ENCODE measurements at regions not wholly inside any gene's neighbourhood (a gene's known extent, or its start where the extent isn't known, plus 50 kb on each side); places are given as distances from the start of the nearest gene placed in this dataset.

GRCh38 chr3:182404031-182404430, 389.3 kb upstream of the ATP11B start:
- POLR2A ChIA-PET, result no interaction called here
- CTCF ChIA-PET, result no interaction called here

DNA sequence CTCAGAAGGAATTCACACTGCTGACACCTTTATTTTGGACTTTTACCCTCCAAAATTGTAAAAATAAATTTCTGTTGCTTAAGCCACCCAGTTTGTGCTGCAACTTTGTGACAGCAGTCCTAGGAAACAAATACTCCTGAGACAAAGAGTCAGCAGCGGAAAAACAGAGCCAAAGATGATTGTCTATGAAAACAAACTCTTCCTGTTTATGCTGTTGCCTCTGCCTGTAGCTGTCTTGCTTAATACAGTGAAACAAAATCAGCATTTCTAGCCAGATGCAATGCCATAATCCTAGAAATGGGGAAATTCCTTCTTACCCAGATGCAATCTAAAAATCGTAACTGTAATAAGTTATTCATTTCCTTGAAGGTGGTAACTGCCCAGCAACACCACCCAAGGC, 387.5 kb upstream of the ATP11B start:
- Mint-ChIP-seq H3K27ac (ENCODE audit: unreplicated experiment) (no peak overlapping the region), H3K27me3 (ENCODE audit: insufficient read depth, unreplicated experiment) (no peaks in the 10 kb centered on the region), H3K36me3 (ENCODE audit: insufficient read depth, unreplicated experiment) (no peaks in the 10 kb centered on the region), H3K4me3 (ENCODE audit: unreplicated experiment) (no peak overlapping the region), H3K9me3 (ENCODE audit: unreplicated experiment) (no peaks in the 10 kb centered on the region), H3K4me1 (ENCODE audit: low read depth, unreplicated experiment) (no peaks in the 10 kb centered on the region)
- Histone ChIP-seq H3K36me3 (ENCODE audit: control insufficient read depth, insufficient read depth, low read length) (no peaks in the 10 kb centered on the region), H3K4me3 (ENCODE audit: low read depth, low read length) (no peak overlapping the region), H3K27me3 (replicated peaks; ENCODE audit: control insufficient read depth, insufficient read depth, low read length) (no peaks in the 10 kb centered on the region), H3K9me3 (no peaks in the 10 kb centered on the region), H3K4me1 (no peaks in the 10 kb centered on the region)
- no peak for TF ChIP-seq CTCF (IDR thresholded peaks at IDR 0.05; ENCODE audit: insufficient read depth in 1 of 2, low read depth in 1 of 2, low read length in 1 of 2, severe bottlenecking in 1 of 2, unreplicated experiment in 1 of 2)
- intact Hi-C loops (cut with micrococcal nuclease; ENCODE audit: unreplicated experiment), result no loop called here
- ChIA-PET CTCF (no interaction called here), POLR2A (no interaction called here)
- no TSS peak for BruUV-seq (replicated peaks)
- no peak for DNase-seq

More at GRCh38 chr3:182404031-182404430, 389.3 kb upstream of the ATP11B start:
- TF ChIP-seq CTCF (IDR thresholded peaks at IDR 0.05; ENCODE audit: insufficient read depth in 1 of 2, low read depth in 1 of 2, low read length in 1 of 2, severe bottlenecking in 1 of 2, unreplicated experiment in 1 of 2), result no peak
- no peak for DNase-seq
- Mint-ChIP-seq H3K27ac (ENCODE audit: unreplicated experiment) (no peak overlapping the region), H3K4me1 (ENCODE audit: low read depth, unreplicated experiment) (no peaks in the 10 kb centered on the region), H3K27me3 (ENCODE audit: insufficient read depth, unreplicated experiment) (no peaks in the 10 kb centered on the region), H3K9me3 (ENCODE audit: unreplicated experiment) (no peaks in the 10 kb centered on the region), H3K4me3 (ENCODE audit: unreplicated experiment) (no peak overlapping the region), H3K36me3 (ENCODE audit: insufficient read depth, unreplicated experiment) (no peaks in the 10 kb centered on the region)
- Histone ChIP-seq H3K27me3 (replicated peaks; ENCODE audit: control insufficient read depth, insufficient read depth, low read length) (no peaks in the 10 kb centered on the region), H3K4me3 (ENCODE audit: low read depth, low read length) (no peak overlapping the region), H3K36me3 (ENCODE audit: control insufficient read depth, insufficient read depth, low read length) (no peaks in the 10 kb centered on the region), H3K4me1 (no peaks in the 10 kb centered on the region), H3K9me3 (no peaks in the 10 kb centered on the region)
- intact Hi-C loops (cut with micrococcal nuclease; ENCODE audit: unreplicated experiment), result no loop called here
- no TSS peak for BruUV-seq (replicated peaks)

GRCh38 chr3:182406786-182407185, 386.5 kb upstream of the ATP11B start:
- Histone ChIP-seq H3K36me3 (ENCODE audit: control insufficient read depth, insufficient read depth, low read length) (no peaks in the 10 kb centered on the region), H3K27me3 (replicated peaks; ENCODE audit: control insufficient read depth, insufficient read depth, low read length) (no peaks in the 10 kb centered on the region), H3K4me3 (ENCODE audit: low read depth, low read length) (no peak overlapping the region), H3K4me1 (no peaks in the 10 kb centered on the region), H3K9me3 (no peaks in the 10 kb centered on the region)
- ChIA-PET POLR2A (no interaction called here), CTCF (no interaction called here)
- intact Hi-C loops (cut with micrococcal nuclease; ENCODE audit: unreplicated experiment), result no loop called here
- no TSS peak for BruUV-seq (replicated peaks)
- DNase-seq, result no peak
- no peaks in the 10 kb centered on the region for H3K9me3 Mint-ChIP-seq (ENCODE audit: unreplicated experiment)
- no peak overlapping the region for H3K27ac Mint-ChIP-seq (ENCODE audit: unreplicated experiment)
- no peaks in the 10 kb centered on the region for H3K4me1 Mint-ChIP-seq (ENCODE audit: low read depth, unreplicated experiment)
- no peaks in the 10 kb centered on the region for H3K27me3 Mint-ChIP-seq (ENCODE audit: insufficient read depth, unreplicated experiment)
- no peaks in the 10 kb centered on the region for H3K36me3 Mint-ChIP-seq (ENCODE audit: insufficient read depth, unreplicated experiment)
- no peak overlapping the region for H3K4me3 Mint-ChIP-seq (ENCODE audit: unreplicated experiment)
- no peak for TF ChIP-seq CTCF (IDR thresholded peaks at IDR 0.05; ENCODE audit: insufficient read depth in 1 of 2, low read depth in 1 of 2, low read length in 1 of 2, severe bottlenecking in 1 of 2, unreplicated experiment in 1 of 2)
